ENCODE measurements at regions not wholly inside any gene's neighbourhood (a gene's known extent, or its start where the extent isn't known, plus 50 kb on each side); places are given as distances from the start of the nearest gene placed in this dataset.

DNA sequence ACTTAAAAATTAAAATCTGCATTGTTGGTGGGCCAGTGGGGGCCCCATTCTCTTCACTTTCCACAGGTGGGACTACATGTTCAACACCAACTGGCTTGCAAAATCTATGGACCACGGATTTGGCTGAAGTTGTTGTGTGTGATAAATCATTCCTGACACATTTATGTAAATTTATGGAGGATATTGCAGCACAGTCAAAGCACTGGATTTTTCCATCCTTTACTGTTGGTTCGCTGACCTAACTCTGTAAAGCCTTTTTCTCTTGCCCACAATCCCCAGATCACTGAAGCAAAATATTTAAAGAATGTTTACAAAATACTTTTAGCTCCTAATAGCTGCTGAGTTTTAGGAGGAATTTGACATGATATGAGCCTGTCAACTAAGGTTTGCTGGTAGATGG lies 219.7 kb upstream of the PRICKLE1 start:
- DNase-seq: peak; percentile 23
- Mint-ChIP-seq H3K9me3 (no peaks in the 10 kb centered on the region), H3K27ac (no peak overlapping the region), H3K4me1 (ENCODE audit: low read depth) (peaks cover 36% of the 10 kb centered on the region), H3K36me3 (ENCODE audit: low read depth) (no peaks in the 10 kb centered on the region; the same call in 1 of the 2 replicates), H3K4me3 (no peak overlapping the region), H3K27me3 (ENCODE audit: insufficient read depth) (peaks cover 1% of the 10 kb centered on the region; the same call in 1 of the 2 replicates)
- TF ChIP-seq, protein P1, sequence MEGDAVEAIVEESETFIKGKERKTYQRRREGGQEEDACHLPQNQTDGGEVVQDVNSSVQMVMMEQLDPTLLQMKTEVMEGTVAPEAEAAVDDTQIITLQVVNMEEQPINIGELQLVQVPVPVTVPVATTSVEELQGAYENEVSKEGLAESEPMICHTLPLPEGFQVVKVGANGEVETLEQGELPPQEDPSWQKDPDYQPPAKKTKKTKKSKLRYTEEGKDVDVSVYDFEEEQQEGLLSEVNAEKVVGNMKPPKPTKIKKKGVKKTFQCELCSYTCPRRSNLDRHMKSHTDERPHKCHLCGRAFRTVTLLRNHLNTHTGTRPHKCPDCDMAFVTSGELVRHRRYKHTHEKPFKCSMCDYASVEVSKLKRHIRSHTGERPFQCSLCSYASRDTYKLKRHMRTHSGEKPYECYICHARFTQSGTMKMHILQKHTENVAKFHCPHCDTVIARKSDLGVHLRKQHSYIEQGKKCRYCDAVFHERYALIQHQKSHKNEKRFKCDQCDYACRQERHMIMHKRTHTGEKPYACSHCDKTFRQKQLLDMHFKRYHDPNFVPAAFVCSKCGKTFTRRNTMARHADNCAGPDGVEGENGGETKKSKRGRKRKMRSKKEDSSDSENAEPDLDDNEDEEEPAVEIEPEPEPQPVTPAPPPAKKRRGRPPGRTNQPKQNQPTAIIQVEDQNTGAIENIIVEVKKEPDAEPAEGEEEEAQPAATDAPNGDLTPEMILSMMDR (IDR thresholded peaks at IDR 0.05): no peak

- Mint-ChIP-seq H3K9me3 (no peaks in the 10 kb centered on the region), H3K4me1 (ENCODE audit: low read depth) (peaks cover 32% of the 10 kb centered on the region), H3K27ac (no peak overlapping the region), H3K36me3 (ENCODE audit: low read depth) (no peaks in the 10 kb centered on the region; the same call in 1 of the 2 replicates), H3K27me3 (ENCODE audit: insufficient read depth) (peaks cover 1% of the 10 kb centered on the region; the same call in 1 of the 2 replicates), H3K4me3 (no peak overlapping the region)
- no peak for DNase-seq
- TF ChIP-seq, protein P1 (IDR thresholded peaks at IDR 0.05): no peak
Observed at GRCh38 chr12:42807766-42808165, 218.2 kb upstream of the PRICKLE1 start.

- TF ChIP-seq, protein P1 (IDR thresholded peaks at IDR 0.05): no peak
- no peak for DNase-seq
- Mint-ChIP-seq H3K27ac (no peak overlapping the region), H3K4me1 (ENCODE audit: low read depth) (peaks cover 36% of the 10 kb centered on the region), H3K36me3 (ENCODE audit: low read depth) (no peaks in the 10 kb centered on the region; the same call in 1 of the 2 replicates), H3K27me3 (ENCODE audit: insufficient read depth) (peaks cover 1% of the 10 kb centered on the region; the same call in 1 of the 2 replicates), H3K4me3 (no peak overlapping the region), H3K9me3 (no peaks in the 10 kb centered on the region)
Observed at GRCh38 chr12:42807251-42807650, 217.7 kb upstream of the PRICKLE1 start.

DNA sequence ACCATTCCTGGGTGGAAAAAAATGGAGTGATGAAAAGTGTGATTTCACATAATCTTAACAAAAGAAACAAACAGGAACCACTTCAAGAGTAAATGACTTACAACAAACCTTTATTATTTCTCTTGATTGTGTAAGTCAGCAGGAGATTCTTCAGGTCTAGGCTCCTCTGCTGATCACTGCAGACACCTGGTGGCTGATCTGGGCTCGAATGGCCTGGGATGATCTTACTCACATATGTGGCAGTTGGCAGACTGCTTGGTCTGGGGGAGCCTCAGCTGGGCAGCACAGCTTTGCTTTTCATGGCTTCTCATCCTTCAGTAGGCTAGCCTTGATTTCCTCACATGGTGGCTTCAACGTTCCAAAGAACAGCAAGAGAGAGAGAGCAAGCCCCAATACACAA lies 215.4 kb upstream of the PRICKLE1 start:
- TF ChIP-seq, protein P1 (IDR thresholded peaks at IDR 0.05): no peak
- Mint-ChIP-seq H3K27ac (no peak overlapping the region), H3K27me3 (ENCODE audit: insufficient read depth) (no peaks in the 10 kb centered on the region), H3K4me1 (ENCODE audit: low read depth) (peaks cover 18% of the 10 kb centered on the region), H3K36me3 (ENCODE audit: low read depth) (no peaks in the 10 kb centered on the region; the same call in 1 of the 2 replicates), H3K4me3 (no peak overlapping the region), H3K9me3 (no peaks in the 10 kb centered on the region)
- no peak for DNase-seq

- TF ChIP-seq, protein P1 (IDR thresholded peaks at IDR 0.05): no peak
- DNase-seq: no peak
- Mint-ChIP-seq H3K4me3 (no peak overlapping the region), H3K4me1 (ENCODE audit: low read depth) (peaks cover 23% of the 10 kb centered on the region), H3K27me3 (ENCODE audit: insufficient read depth) (peaks cover 1% of the 10 kb centered on the region; the same call in 1 of the 2 replicates), H3K9me3 (no peaks in the 10 kb centered on the region), H3K36me3 (ENCODE audit: low read depth) (no peaks in the 10 kb centered on the region; the same call in 1 of the 2 replicates), H3K27ac (no peak overlapping the region)
Observed at GRCh38 chr12:42802785-42803189, 213.2 kb upstream of the PRICKLE1 start.
